CD4-positive, alpha-beta T cell (primary cell): ENCODE measurements at regions not wholly inside any gene's neighbourhood (a gene's known extent, or its start where the extent isn't known, plus 50 kb on each side); places are given as distances from the start of the nearest gene placed in this dataset.

Source experiments
- ATAC-seq: fragments of 200-7000 bp; cut with Tn5 transposase; one replicate; pipeline ENCODE4 v1.10.0; 2022; ENCODE audit warnings: mild to moderate bottlenecking; ENCODE audit not compliant: poor library complexity
- CTCF ChIA-PET: fragments of 350-600 bp; sonication (Branson Sonifier 250); formaldehyde crosslinking; loops from one replicate; lab custom pipeline; 2021; ENCODE audit warnings: antibody characterized with exemption, inconsistent platforms; lab: Charles Lee
- POLR2A ChIA-PET: fragments of 350-600 bp; sonication (Branson Sonifier 250); formaldehyde crosslinking; loops from one replicate; lab custom pipeline; 2021; ENCODE audit warnings: antibody characterized with exemption, inconsistent platforms; lab: Charles Lee
- DNase-seq, 14 experiments: peaks; one replicate each; pipeline ENCODE4 v3.0.0-alpha.2; 2013 to 2020; ENCODE audit warnings: mixed read lengths in 2 of 14
- H3K27ac ChIP-seq, 2 donors: one replicate each; pipeline versions ENCODE4 v1.5.1 to v1.7.0; 2013; ENCODE audit warnings: low read length in 2 of 2, low read depth in 1 of 2, mild to moderate bottlenecking in 1 of 2
- H3K27me3 ChIP-seq, 2 experiments: 1 replicate in 1 of 2; 2 replicates in 1 of 2; pipeline versions ENCODE4 v1.6.1 to v1.7.0; 2013; ENCODE audit warnings: low read length in 2 of 2, control low read depth in 1 of 2, mild to moderate bottlenecking in 1 of 2, moderate library complexity in 1 of 2; ENCODE audit not compliant: insufficient read depth in 2 of 2, control insufficient read depth in 1 of 2
- H3K36me3 ChIP-seq: one replicate; pipeline ENCODE4 v1.6.1; 2013; ENCODE audit warnings: low read length, control low read depth; ENCODE audit not compliant: insufficient read depth
- H3K4me1 ChIP-seq: one replicate; pipeline ENCODE4 v1.6.1; 2013; ENCODE audit warnings: low read length, control low read depth; ENCODE audit not compliant: insufficient read depth
- H3K4me3 ChIP-seq: one replicate; pipeline ENCODE4 v1.5.1; 2013; ENCODE audit warnings: mild to moderate bottlenecking, low read length, moderate library complexity
- H3K9me3 ChIP-seq, 2 experiments: 1 replicate in 1 of 2; 2 replicates in 1 of 2; pipeline versions ENCODE4 v1.6.1 to v1.7.0; 2013; ENCODE audit warnings: low read length in 2 of 2, mild to moderate bottlenecking in 2 of 2, control low read depth in 1 of 2, moderate library complexity in 1 of 2; ENCODE audit not compliant: control insufficient read depth in 1 of 2, insufficient read depth in 1 of 2
- H3K27ac Mint-ChIP-seq: one replicate; pipeline ENCODE4 v1.8.0; 2020; ENCODE audit warnings: mixed read lengths
- H3K27me3 Mint-ChIP-seq: one replicate; pipeline ENCODE4 v1.8.0; 2021; ENCODE audit warnings: mixed read lengths
- H3K36me3 Mint-ChIP-seq: one replicate; pipeline ENCODE4 v1.8.0; 2021; ENCODE audit warnings: low read depth, mixed read lengths
- H3K4me1 Mint-ChIP-seq: one replicate; pipeline ENCODE4 v1.8.0; 2021; ENCODE audit warnings: low read depth, mixed read lengths
- H3K4me3 Mint-ChIP-seq: one replicate; pipeline ENCODE4 v1.8.0; 2020; ENCODE audit warnings: mild to moderate bottlenecking, mixed read lengths
- H3K9me3 Mint-ChIP-seq: one replicate; pipeline ENCODE4 v1.8.0; 2020; ENCODE audit warnings: mixed read lengths
- CTCF ChIP-seq: fragments of 200-600 bp; IDR thresholded peaks from one replicate; pipeline ENCODE4 v1.8.0; 2022; ENCODE audit warnings: antibody characterized with exemption, mild to moderate bottlenecking
- intact Hi-C, 2 experiments: fragments of 100-400 bp; cut with DNase I in 1 of 2; cut with micrococcal nuclease in 1 of 2; formaldehyde crosslinking; loops; one replicate each; pipeline versions ENCODE4 v1.15.1 to v1.9.0; 2023 to 2025; cut with DNase I, micrococcal nuclease

GRCh38 chr6:132868057-132868456 lies 53.7 kb downstream of the RPS12 start:
- H3K27ac Mint-ChIP-seq, result no peak overlapping the region

GRCh38 chr6:132872923-132873322 lies 58.6 kb downstream of the RPS12 start:
- H3K27ac Mint-ChIP-seq, result no peak overlapping the region
- peaks cover 7% of the 10 kb centered on the region for H3K9me3 Mint-ChIP-seq
- H3K9me3 ChIP-seq, result no peaks in the 10 kb centered on the region
- peaks cover 0 to 6% of the 10 kb centered on the region in 2 experiments for H3K27me3 ChIP-seq
- ATAC-seq, result no peak
- TF ChIP-seq CTCF, result no peak
- H3K27me3 Mint-ChIP-seq, result peaks cover 11% of the 10 kb centered on the region
- CTCF ChIA-PET, result no interaction called here
- no peak for DNase-seq
- POLR2A ChIA-PET, result no interaction called here
- no peaks in the 10 kb centered on the region for H3K4me1 Mint-ChIP-seq
- H3K36me3 ChIP-seq, result no peaks in the 10 kb centered on the region
- no peak overlapping the region for H3K4me3 ChIP-seq
- H3K36me3 Mint-ChIP-seq, result no peaks in the 10 kb centered on the region
- intact Hi-C loops, result no loop called here
- no peaks in the 10 kb centered on the region for H3K4me1 ChIP-seq
- H3K27ac ChIP-seq, result no peak overlapping the region
- no peak overlapping the region for H3K4me3 Mint-ChIP-seq

More at GRCh38 chr6:132868057-132868456, 53.7 kb downstream of the RPS12 start:
- POLR2A ChIA-PET, result no interaction called here
- Histone ChIP-seq H3K4me1 (no peaks in the 10 kb centered on the region), H3K27ac (no peak overlapping the region), H3K4me3 (no peak overlapping the region), H3K9me3 (no peaks in the 10 kb centered on the region), H3K27me3 (peaks cover 0 to 6% of the 10 kb centered on the region in 2 experiments), H3K36me3 (no peaks in the 10 kb centered on the region)
- no peak for ATAC-seq
- CTCF ChIA-PET, result no interaction called here
- TF ChIP-seq CTCF, result no peak
- DNase-seq, result no peak
- no peaks in the 10 kb centered on the region for H3K36me3 Mint-ChIP-seq
- no peak overlapping the region for H3K4me3 Mint-ChIP-seq
- no peaks in the 10 kb centered on the region for H3K9me3 Mint-ChIP-seq
- intact Hi-C loops, result no loop called here
- H3K4me1 Mint-ChIP-seq, result no peaks in the 10 kb centered on the region
- peaks cover 14% of the 10 kb centered on the region for H3K27me3 Mint-ChIP-seq

DNA sequence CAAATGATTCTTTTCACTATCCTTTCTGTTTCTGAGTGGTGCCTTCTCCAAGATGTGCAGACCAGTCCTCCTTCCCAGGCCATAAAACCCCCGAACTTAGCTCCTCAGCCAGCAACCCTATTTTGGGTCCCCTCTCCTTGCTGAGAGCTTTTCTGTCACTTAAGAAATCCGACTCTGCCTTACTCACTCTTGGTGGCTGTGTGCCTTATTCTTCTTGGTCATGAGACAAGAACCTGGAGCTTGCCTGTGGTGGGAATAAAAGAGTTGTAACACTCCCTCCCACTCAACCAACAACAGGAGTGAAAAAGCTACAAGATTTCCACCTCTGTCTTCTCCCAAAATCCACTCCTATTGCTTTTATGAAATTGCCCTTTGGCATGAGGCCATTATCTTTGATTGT lies 62.6 kb downstream of the RPS12 start:
- Mint-ChIP-seq H3K36me3 (no peaks in the 10 kb centered on the region), H3K4me1 (no peaks in the 10 kb centered on the region), H3K9me3 (peaks cover 7% of the 10 kb centered on the region), H3K27ac (no peak overlapping the region), H3K27me3 (peaks cover 10% of the 10 kb centered on the region), H3K4me3 (no peak overlapping the region)
- ATAC-seq, result no peak
- Histone ChIP-seq H3K27me3 (no peaks in the 10 kb centered on the region), H3K27ac (no peak overlapping the region), H3K36me3 (no peaks in the 10 kb centered on the region), H3K4me3 (no peak overlapping the region), H3K9me3 (no peaks in the 10 kb centered on the region), H3K4me1 (no peaks in the 10 kb centered on the region)
- ChIA-PET CTCF (interaction anchor here (0.8 kb wide), 1 partner anchor 14 kb away, joined by 3 read pairs; no protein-coding TSS in a partner anchor), POLR2A (no interaction called here)
- DNase-seq, result no peak
- intact Hi-C loops, result no loop called here
- no peak for TF ChIP-seq CTCF
